CD14-positive monocyte (primary cell): ENCODE measurements at regions not wholly inside any gene's neighbourhood (a gene's known extent, or its start where the extent isn't known, plus 50 kb on each side); places are given as distances from the start of the nearest gene placed in this dataset.

Experiments used
- DNase-seq, 3 donors: peaks; one replicate each; pipeline ENCODE4 v3.0.0-alpha.2; 2011 to 2022
- H2AFZ ChIP-seq: 2 replicates; pipeline ENCODE4 v1.6.0; 2012; ENCODE audit warnings: mild to moderate bottlenecking, low read depth, low read length, inconsistent platforms; ENCODE audit not compliant: insufficient read depth, poor library complexity, severe bottlenecking
- H3K27ac ChIP-seq, 2 donors: 1 replicate in 1 of 2; 2 replicates in 1 of 2; pipeline ENCODE4 v1.5.1; 2012 to 2013; ENCODE audit warnings: low read length in 2 of 2, control low read depth in 1 of 2, inconsistent platforms in 1 of 2, low read depth in 1 of 2, mild to moderate bottlenecking in 1 of 2
- H3K27me3 ChIP-seq, 2 donors: one replicate each; pipeline versions ENCODE4 v1.6.0 to v1.6.1; 2011 to 2013; ENCODE audit warnings: low read length in 2 of 2; ENCODE audit not compliant: control insufficient read depth in 2 of 2, insufficient read depth in 2 of 2
- H3K36me3 ChIP-seq, 2 donors: replicated peaks in 1 of 2; 1 replicate in 1 of 2; 2 replicates in 1 of 2; pipeline versions ENCODE4 v1.5.1 to v1.6.1; 2012 to 2013; ENCODE audit warnings: low read length in 2 of 2, control low read depth in 1 of 2, inconsistent platforms in 1 of 2, mild to moderate bottlenecking in 1 of 2; ENCODE audit not compliant: insufficient read depth in 2 of 2, control insufficient read depth in 1 of 2
- H3K4me1 ChIP-seq, 2 donors: 1 replicate in 1 of 2; 2 replicates in 1 of 2; pipeline versions ENCODE4 v1.5.1 to v1.6.1; 2012 to 2013; ENCODE audit warnings: low read length in 2 of 2, control low read depth in 1 of 2, inconsistent platforms in 1 of 2, mild to moderate bottlenecking in 1 of 2, moderate library complexity in 1 of 2; ENCODE audit not compliant: insufficient read depth in 2 of 2, control insufficient read depth in 1 of 2
- H3K4me2 ChIP-seq: replicated peaks from 2 replicates; pipeline ENCODE3; 2012; ENCODE audit warnings: low read length, moderate library complexity, mild to moderate bottlenecking; ENCODE audit not compliant: poor library complexity, severe bottlenecking; ENCODE audit errors: extremely low read depth
- H3K4me3 ChIP-seq, 3 experiments: fragments of 200-600 bp in 1 of 3; sonication (generic) in 1 of 3; replicated peaks in 1 of 3; 1 replicate in 2 of 3; 2 replicates in 1 of 3; pipeline ENCODE4 v1.5.1; 2011 to 2013; ENCODE audit warnings: low read length in 3 of 3, mild to moderate bottlenecking in 3 of 3, control low read depth in 2 of 3, low read depth in 2 of 3, inconsistent platforms in 1 of 3, moderate library complexity in 1 of 3
- H3K79me2 ChIP-seq: 2 replicates; pipeline ENCODE4 v1.6.0; 2012; ENCODE audit warnings: mild to moderate bottlenecking, control low read depth, inconsistent platforms, low read length, moderate library complexity; ENCODE audit not compliant: insufficient read depth
- H3K9ac ChIP-seq: 2 replicates; pipeline ENCODE4 v1.6.0; 2017; ENCODE audit warnings: low read length, mild to moderate bottlenecking; ENCODE audit not compliant: insufficient read depth, poor library complexity, severe bottlenecking
- H3K9me3 ChIP-seq, 2 donors: replicated peaks in 1 of 2; 1 replicate in 1 of 2; 2 replicates in 1 of 2; pipeline versions ENCODE4 v1.5.1 to v1.6.1; 2012 to 2013; ENCODE audit warnings: low read length in 2 of 2, control low read depth in 1 of 2; ENCODE audit not compliant: control insufficient read depth in 1 of 2, insufficient read depth in 1 of 2
- H4K20me1 ChIP-seq: 2 replicates; pipeline ENCODE4 v1.6.0; 2012; ENCODE audit warnings: mild to moderate bottlenecking, low read length, control low read depth, moderate library complexity; ENCODE audit not compliant: insufficient read depth
- H3K27ac Mint-ChIP-seq, 7 donors: one replicate each; pipeline ENCODE4 v1.8.0; 2020; ENCODE audit warnings: mild to moderate bottlenecking in 7 of 7, mixed read lengths in 7 of 7, moderate library complexity in 6 of 7, inconsistent platforms in 2 of 7
- H3K27me3 Mint-ChIP-seq, 3 donors: one replicate each; pipeline ENCODE4 v1.8.0; 2021 to 2022; ENCODE audit warnings: low read depth in 3 of 3, mild to moderate bottlenecking in 3 of 3, mixed read lengths in 3 of 3, moderate library complexity in 3 of 3, inconsistent platforms in 1 of 3
- H3K36me3 Mint-ChIP-seq, 2 donors: one replicate each; pipeline ENCODE4 v1.8.0; 2020; ENCODE audit warnings: mixed read lengths in 2 of 2, inconsistent platforms in 1 of 2, mild to moderate bottlenecking in 1 of 2
- H3K4me1 Mint-ChIP-seq: one replicate; pipeline ENCODE4 v1.8.0; 2020; ENCODE audit warnings: mild to moderate bottlenecking, mixed read lengths
- H3K4me3 Mint-ChIP-seq, 2 donors: one replicate each; pipeline ENCODE4 v1.8.0; 2020; ENCODE audit warnings: mild to moderate bottlenecking in 2 of 2, mixed read lengths in 2 of 2, moderate library complexity in 1 of 2
- H3K9me3 Mint-ChIP-seq, 7 donors: one replicate each; pipeline ENCODE4 v1.8.0; 2020 to 2022; ENCODE audit warnings: mixed read lengths in 7 of 7, mild to moderate bottlenecking in 6 of 7, moderate library complexity in 6 of 7, inconsistent platforms in 2 of 7
- CTCF ChIP-seq: fragments of 200-600 bp; IDR thresholded peaks from one replicate; pipeline ENCODE4 v1.8.0; 2022; ENCODE audit warnings: antibody characterized with exemption, mild to moderate bottlenecking
- WGBS: methylation state at CpG from one replicate; pipeline ENCODE4 v1.1.5; 2013; ENCODE audit warnings: missing lambda C conversion rate; ENCODE audit not compliant: insufficient coverage; 5-methylcytosine and 5-hydroxymethylcytosine counted together
- intact Hi-C, 2 donors: fragments of 100-400 bp; cut with micrococcal nuclease; formaldehyde crosslinking; loops; one replicate each; pipeline versions ENCODE4 v1.15.0 to v1.15.1; 2023

GRCh38 chr2:18110222-18110621 is 231.8 kb downstream of the KCNS3 start:
- Histone ChIP-seq H3K9me3 (no peaks in the 10 kb centered on the region), H3K79me2 (no peaks in the 10 kb centered on the region), H3K4me1 (no peaks in the 10 kb centered on the region), H4K20me1 (no peaks in the 10 kb centered on the region), H3K9ac (no peak overlapping the region), H3K27me3 (no peaks in the 10 kb centered on the region), H3K36me3 (no peaks in the 10 kb centered on the region), H3K27ac (no peak overlapping the region), H3K4me2 (no peak overlapping the region), H3K4me3 (no peak overlapping the region), H2AFZ (no peak overlapping the region)
- Mint-ChIP-seq H3K27ac (no peak overlapping the region), H3K36me3 (no peaks in the 10 kb centered on the region), H3K4me1 (no peaks in the 10 kb centered on the region), H3K4me3 (no peak overlapping the region), H3K27me3 (peaks cover 0 to 4% (median 0%) of the 10 kb centered on the region in 3 donors), H3K9me3 (peaks cover 0 to 1% (median 0%) of the 10 kb centered on the region in 7 donors)
- TF ChIP-seq CTCF, result no peak
- intact Hi-C loops, result no loop called here
- no peak for DNase-seq
- 85% methylated on average over 2 of the region's 3 CpGs for WGBS

GRCh38 chr2:18106841-18107240 is 228.4 kb downstream of the KCNS3 start:
- Histone ChIP-seq H3K4me2 (no peak overlapping the region), H3K4me1 (no peaks in the 10 kb centered on the region), H3K4me3 (no peak overlapping the region), H3K9ac (no peak overlapping the region), H4K20me1 (no peaks in the 10 kb centered on the region), H3K9me3 (no peaks in the 10 kb centered on the region), H3K79me2 (no peaks in the 10 kb centered on the region), H3K27me3 (no peaks in the 10 kb centered on the region), H2AFZ (no peak overlapping the region), H3K27ac (no peak overlapping the region), H3K36me3 (no peaks in the 10 kb centered on the region)
- intact Hi-C loops, result no loop called here
- no peaks in the 10 kb centered on the region for H3K4me1 Mint-ChIP-seq
- no peak overlapping the region for H3K4me3 Mint-ChIP-seq
- H3K27ac Mint-ChIP-seq, result no peak overlapping the region
- H3K27me3 Mint-ChIP-seq, result peaks cover 0 to 3% (median 2%) of the 10 kb centered on the region in 3 donors
- no peaks in the 10 kb centered on the region for H3K36me3 Mint-ChIP-seq
- WGBS, result 56% methylated on average over 1 of the region's 2 CpGs
- no peak for TF ChIP-seq CTCF
- no peak for DNase-seq
- peaks cover 0 to 3% (median 0%) of the 10 kb centered on the region in 7 donors for H3K9me3 Mint-ChIP-seq
